ENCODE measurements at regions not wholly inside any gene's neighbourhood (a gene's known extent, or its start where the extent isn't known, plus 50 kb on each side); places are given as distances from the start of the nearest gene placed in this dataset.

DNA sequence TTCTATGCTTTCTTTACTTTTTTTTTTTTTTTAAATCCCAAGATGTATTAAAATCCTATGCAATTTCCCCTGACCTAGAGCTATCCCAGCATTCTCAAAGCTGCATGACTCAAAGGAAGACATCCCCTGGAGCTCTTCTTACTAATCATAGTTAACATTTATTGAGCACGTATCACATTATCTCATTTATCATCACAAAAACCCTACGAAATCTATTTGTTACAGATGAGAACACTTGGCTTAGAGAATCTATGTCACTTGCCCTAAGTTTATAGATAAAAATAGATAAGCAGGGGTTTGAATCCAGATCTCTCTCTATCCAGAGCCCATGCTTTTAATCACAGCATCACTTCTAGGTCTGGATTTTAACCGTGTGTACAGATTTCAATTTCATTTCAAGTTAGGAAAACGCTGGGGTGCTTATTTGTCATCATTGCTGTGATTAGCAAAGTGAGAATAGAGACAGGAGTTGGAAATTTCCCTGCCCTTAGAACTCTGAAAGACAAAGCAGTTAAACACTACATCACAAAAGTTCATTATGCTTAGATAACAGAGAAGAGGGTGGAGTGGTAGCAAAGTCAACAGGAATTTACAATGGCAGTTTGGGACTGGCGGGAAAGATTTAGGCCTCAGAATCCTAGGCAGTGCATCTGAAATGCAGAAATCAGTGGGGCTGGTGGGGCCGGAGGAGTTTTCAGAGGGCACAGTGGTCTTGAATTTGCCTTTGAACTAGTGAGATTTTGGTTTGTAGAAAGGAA, 177.7 kb upstream of the FRMD6 start:
- DNase-seq (ENCODE audit: low read depth), result no peak

DNA sequence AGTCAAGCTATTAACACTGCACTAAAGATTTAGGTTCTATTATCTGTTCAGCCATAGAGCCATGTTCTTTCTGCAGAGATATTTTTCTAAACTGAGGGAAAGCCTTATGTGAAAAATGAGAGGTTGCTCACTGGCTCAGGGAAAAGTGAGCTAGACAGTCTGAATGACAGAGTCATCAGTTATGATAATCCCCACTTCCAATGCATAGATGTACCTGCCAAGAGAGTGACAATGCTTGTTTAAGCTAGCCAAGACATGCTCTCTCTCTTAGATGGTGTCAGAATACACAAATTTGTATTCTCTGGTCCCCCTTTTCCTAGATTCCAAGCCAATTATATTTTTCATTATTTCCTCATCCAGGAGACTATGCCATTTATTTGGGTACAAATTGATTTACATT, 176.9 kb upstream of the FRMD6 start:
- no peak for DNase-seq (ENCODE audit: low read depth)

DNA sequence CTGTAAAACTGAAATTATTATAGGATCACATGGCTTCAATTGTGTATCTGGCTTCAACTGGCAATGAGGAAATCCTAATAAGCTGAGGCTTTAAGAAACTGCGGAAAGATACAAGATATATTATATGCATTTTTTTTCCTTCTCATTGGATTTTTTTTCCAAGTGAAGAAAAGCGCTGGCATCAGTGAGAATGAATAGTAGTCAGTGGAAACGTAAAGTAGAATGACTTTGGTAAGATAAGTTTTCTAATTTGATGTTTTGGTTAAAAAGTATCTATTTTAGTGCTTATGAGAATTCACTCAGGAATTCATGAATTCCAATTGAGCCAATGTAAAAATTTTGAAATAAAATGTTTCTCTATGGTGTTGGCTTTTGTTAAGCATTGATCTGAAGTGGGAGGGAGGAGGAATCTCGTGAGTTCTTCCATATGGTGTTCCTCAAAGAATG, 173.5 kb upstream of the FRMD6 start:
- no peak for DNase-seq (ENCODE audit: low read depth)

DNA sequence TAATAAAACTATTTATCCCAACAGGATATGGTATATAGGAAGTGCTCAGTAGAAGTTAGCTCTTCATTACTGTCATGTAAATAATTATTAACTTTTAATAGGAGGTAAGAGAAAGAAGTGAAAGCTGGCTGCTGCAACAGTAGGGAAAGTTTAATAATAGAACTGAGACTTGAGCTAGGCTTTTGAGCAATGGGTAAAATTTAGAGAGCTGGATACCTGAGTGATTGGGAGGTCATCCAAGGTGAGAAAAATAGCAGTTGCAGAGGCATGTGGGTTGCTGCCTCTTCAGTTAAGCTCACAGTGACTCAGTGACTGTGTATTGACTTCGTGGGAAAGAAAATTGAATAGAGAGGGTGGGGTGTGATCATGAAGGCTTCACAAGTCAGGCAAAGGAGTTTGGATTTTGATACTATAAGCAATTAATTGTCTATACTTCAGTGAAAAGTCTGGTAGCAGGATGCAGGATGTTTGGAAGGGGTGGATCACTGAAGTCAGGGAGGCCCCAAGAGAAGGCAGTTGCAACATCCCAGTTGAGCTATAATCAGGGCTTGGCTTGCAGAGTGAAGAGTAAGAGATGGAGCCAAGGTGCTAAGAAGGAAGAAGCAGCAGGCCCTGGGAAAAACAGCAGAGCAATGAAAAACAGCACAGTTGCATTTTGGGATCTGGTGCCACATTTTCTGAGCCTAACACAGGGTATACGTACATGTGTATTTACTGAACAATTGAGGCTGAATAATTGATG, 172.0 kb upstream of the FRMD6 start:
- no peak for DNase-seq (ENCODE audit: low read depth)

- no peak for DNase-seq (ENCODE audit: low read depth)
These were observed 170.1 kb upstream of the FRMD6 start for GRCh38 chr14:51481643-51482042.

DNA sequence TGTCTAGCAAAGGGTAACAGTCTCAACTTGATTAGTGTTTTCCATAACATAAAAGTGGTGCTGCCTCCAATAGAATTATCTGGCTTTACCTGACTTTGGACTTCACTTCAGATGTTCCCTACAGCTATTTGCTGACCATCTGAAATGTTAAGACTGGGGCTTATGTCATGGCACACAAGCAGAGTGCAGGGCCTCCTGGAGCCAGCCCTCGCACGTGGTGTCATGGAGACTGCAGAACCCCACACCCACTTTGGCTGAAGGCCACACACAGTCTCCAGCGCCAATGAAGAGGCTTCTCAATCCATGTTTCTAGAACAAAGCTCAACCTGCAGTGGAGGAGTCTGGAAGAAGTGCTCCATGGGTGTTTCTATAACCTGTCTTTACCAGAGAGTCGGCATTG, 169.6 kb upstream of the FRMD6 start:
- DNase-seq (ENCODE audit: low read depth), result no peak

DNA sequence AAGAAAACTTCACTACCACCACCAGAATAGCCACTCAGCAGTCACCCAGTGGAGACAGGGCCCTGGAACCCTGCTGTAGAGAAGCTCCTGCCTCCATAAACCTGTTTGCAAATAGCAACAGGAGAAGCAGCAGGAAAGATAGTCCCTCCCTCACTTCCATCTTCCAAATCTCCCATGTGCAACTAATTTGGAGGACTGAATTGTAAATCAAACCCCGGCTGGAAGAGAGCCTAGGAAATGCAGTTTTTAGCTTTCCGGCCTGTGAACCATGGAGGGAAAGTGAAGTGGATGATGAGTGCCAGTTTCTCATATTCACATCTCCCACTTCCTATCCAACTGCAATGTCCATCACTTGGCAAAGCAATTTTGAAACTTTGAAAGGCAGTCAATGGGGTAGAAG, 167.2 kb upstream of the FRMD6 start:
- no peak for DNase-seq (ENCODE audit: low read depth)

DNA sequence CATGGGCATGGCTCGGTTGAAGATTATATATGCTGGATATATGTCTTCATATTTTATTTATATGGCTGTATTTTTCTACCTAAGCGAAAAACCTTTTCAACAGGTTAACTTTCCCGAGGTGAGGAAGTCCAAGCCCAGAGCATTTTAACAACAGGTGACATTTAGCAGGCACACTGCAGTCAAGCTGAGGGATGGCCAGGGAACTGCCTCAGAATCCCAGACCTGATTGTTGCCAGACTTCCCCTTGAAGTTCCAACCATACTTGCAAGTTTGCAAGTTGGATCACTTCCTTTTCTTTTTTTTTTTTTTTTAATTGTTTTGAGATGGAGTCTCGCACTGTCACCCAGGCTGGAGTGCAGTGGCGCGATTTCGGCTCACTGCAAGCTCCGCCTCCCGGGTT, 166.0 kb upstream of the FRMD6 start:
- DNase-seq (ENCODE audit: low read depth), result no peak

DNA sequence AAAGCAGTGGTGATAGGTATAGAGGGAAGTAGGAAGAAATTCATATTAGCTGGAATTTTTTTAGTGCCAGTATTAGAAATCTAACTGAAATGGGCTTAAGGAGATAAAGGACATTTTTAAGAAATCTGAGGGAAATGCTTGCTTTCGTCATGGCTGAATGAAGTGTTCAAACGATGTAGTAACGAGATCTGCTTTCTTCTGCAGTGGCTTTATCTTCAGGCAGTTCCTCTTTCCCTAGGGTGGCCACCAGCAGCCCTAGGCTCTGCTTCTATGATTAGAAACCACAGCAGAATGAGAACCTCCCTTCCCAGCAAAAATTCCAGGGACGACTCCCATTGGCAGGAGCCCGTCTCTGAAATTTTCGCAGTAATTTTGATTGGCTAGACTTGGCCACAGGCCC, 163.9 kb upstream of the FRMD6 start:
- DNase-seq (ENCODE audit: low read depth), result no peak

DNA sequence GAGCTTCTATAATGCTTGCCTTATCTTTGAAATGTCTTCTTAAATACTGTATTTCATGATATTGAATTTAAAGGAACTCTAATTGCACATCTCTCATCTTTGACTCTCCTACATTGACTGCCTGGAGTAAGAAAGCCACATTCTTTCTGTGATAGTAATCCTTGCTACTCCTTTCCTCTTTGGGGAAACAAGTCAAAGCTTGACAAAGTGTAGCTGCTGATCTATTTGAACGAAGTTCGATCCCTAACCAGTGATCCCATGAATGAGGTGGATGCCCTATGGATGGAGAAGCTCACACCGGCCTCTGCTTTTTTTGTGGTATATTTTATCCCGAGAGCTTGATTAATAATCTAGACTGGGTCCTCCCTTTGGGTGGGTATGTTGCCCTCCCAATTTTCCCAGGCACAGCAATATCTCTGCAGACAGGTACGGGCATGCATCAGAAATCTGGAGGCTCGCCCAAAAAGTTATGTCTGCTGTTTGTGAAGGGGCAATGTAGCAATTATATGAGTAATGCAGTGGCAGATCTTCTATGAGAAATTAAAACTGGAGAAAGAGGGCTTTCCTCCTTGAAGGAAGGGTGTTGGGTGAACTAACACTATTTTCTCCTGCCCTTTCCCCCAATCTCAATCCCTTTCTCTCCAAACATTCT, 163.0 kb upstream of the FRMD6 start:
- DNase-seq (ENCODE audit: low read depth), result no peak

GRCh38 chr14:51490205-51490604, 161.5 kb upstream of the FRMD6 start:
- DNase-seq (ENCODE audit: low read depth), result no peak

GRCh38 chr14:51491036-51491545, 160.6 kb upstream of the FRMD6 start:
- no peak for DNase-seq (ENCODE audit: low read depth)

DNA sequence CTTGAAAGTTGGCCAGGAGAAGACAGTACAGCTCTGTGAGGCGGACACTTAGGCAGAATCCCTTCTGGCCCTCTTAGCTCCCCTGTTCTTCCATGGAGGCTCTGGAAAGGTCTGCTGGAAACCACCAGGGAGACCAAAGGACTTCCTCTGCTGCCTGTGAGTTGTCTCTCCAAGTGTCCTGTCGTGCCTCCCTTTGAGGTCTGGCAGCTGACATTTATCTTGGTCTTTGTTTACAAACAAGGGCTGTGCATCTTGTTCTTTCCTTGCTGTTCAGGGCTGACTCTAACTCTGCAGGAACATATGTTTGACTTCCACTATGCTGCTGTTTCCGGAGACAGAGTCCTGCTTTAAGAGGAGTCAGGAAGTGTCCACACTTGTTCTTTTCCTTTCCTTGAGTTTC, 159.9 kb upstream of the FRMD6 start:
- DNase-seq (ENCODE audit: low read depth), result no peak

- DNase-seq (ENCODE audit: low read depth), result no peak
These were observed 156.4 kb upstream of the FRMD6 start for GRCh38 chr14:51495319-51495718.

DNA sequence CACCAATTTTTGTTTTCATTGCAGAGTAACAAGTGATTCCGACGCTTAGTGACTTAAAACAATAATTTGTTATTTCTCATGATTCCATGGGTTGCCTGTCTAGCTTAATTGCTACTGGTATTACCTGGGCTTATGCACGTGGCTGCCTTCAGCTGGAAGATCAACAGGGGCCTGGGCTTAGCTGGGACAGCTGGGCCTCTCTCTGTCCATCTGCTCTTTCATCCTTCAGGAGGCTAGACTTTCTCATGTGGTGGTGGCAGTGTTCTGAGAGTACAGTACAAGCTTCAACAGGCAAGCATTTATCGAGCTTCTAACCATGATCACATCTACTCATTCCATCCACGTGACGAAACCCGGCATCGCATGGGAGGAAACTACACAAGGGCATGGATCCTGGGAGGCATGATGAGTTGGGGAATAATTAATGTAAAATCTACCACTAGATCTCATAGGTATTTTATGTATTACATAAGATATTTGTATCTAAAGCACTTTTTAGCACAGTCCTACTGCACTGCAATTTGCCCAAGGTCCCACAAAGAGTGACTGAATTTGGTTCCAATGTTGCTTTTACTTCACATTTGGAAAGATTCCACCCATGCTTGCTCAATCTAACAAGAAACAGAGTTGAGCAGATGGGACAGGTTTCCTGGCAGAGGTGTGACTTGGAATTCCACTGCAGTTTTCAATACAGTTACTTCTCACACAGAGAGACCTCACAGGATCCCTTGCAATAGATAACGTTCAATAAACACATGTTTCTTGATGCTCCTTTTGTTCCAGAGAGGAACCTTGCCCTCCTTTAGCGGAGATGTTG, 153.1 kb upstream of the FRMD6 start:
- no peak for DNase-seq (ENCODE audit: low read depth)

DNA sequence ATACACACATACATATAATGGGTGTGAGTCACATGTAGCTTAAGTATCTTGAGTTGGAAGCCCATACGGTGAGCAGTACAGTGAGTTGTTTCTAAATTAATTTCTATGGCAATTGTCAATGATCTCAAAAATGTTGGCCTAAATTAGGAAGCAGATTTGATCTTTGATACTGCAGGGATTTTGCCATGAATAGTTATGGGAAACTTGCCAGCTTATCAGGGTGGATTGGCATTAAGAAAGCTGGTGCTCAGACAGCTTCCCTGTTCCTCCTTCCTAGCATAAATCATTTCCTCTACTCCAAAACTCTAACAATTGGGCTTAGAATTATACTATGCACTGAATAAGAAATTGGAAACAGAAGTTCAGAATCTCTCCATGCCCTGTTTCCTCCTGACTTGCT, 150.9 kb upstream of the FRMD6 start:
- no peak for DNase-seq (ENCODE audit: low read depth)

GRCh38 chr14:51501746-51502145, 150.0 kb upstream of the FRMD6 start:
- no peak for DNase-seq (ENCODE audit: low read depth)

GRCh38 chr14:51504669-51505068, 147.0 kb upstream of the FRMD6 start:
- no peak for DNase-seq (ENCODE audit: low read depth)

DNA sequence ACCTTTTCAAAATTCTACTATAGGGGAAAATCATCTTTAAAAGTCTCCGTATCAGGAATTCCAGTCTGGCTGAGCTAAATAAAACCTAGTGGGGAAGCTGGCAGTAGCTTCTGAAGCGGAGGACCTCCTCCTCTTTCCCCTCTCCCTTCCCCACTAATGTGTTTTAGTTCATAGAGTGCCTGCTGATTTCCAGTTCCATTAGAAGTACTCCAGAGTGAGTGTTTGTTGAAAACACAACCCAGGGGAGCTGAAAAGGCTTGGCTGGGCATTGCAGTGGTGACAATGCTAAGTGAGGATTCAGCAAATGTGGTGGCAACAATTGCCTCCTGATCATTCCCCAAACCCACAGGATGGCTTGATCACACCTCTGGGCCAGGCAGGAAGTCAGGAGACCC, 144.2 kb upstream of the FRMD6 start:
- DNase-seq (ENCODE audit: low read depth), result no peak

DNA sequence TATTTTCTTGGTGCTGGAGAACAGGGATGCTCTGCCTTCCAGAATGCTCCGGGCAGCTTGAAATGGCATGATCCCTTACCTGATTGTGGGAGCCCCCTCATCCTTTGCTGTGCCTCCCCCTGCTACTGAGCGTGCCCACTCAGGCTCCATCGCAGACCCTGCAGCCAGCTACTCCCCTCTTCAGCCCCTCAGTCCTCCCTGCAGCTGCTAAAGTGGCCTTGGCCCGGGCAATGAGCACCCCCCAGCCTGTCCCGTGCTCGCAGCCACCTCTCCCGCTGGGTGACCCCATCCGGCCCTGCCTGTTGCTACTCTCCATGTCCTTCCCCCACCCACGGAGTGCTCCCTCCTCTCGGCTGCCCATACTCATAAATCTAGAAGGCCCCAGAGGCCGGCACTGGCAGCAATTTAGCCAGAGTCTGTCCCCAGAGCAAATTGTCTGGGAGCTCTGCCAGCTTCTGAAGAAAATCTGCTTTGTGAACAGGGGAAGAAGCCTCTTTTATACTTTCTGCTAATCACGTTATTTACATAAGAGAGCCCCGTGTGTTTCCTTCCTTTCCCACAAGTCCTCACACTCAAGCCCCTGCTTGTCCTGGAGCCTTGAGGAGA, 143.7 kb upstream of the FRMD6 start:
- DNase-seq (ENCODE audit: low read depth), result no peak

DNA sequence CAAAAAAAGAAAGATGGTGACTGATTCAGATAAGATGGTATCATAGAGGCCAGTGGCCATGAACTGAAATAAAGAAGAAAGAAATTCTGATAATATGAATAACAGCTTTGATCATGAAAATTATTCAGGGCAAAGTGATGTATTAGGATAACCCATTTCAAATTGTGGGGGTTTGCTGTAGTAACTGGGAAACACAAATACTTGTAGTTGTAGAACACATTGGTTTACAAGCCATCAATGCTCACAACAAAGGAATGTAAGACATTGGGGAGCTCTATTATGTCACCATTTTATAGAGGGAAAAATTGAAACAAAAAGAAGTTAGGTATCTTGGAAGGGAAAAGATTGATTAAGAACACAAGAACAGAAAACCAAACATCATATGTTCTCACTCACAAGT, 140.4 kb upstream of the FRMD6 start:
- DNase-seq (ENCODE audit: low read depth), result no peak

- DNase-seq (ENCODE audit: low read depth), result no peak
These were observed 139.4 kb upstream of the FRMD6 start for GRCh38 chr14:51512316-51512715.
